GM12873 (cell line): ENCODE measurements at regions not wholly inside any gene's neighbourhood (a gene's known extent, or its start where the extent isn't known, plus 50 kb on each side); places are given as distances from the start of the nearest gene placed in this dataset.

Source experiments
- TF ChIP-seq, protein P1 (sequence below): IDR thresholded peaks from 2 replicates; pipeline ENCODE4 v1.5.1; 2012; ENCODE audit warnings: low read depth, mild to moderate bottlenecking, moderate library complexity, low read length, control low read depth; ENCODE audit not compliant: insufficient read depth; ENCODE audit errors: missing control alignments

DNA sequence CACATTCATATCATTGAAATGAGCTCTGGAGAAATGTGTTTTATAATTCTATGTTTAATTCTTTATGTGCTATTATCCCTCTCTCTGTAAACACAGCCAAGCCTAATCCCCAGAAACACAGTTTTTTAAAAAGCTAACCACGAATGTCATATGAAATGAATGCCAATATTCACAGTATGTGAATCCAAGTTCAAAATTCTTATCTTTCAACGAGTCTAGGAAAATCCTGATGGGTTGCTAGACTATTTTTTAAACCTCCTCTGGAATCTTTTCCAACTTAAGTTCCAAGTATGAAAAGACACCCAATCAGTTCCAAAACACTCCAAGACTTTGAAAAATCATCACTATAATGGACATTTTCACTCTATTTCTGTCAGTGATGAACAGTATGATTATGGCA is 689.3 kb downstream of the HACE1 start:
- TF ChIP-seq, protein P1, sequence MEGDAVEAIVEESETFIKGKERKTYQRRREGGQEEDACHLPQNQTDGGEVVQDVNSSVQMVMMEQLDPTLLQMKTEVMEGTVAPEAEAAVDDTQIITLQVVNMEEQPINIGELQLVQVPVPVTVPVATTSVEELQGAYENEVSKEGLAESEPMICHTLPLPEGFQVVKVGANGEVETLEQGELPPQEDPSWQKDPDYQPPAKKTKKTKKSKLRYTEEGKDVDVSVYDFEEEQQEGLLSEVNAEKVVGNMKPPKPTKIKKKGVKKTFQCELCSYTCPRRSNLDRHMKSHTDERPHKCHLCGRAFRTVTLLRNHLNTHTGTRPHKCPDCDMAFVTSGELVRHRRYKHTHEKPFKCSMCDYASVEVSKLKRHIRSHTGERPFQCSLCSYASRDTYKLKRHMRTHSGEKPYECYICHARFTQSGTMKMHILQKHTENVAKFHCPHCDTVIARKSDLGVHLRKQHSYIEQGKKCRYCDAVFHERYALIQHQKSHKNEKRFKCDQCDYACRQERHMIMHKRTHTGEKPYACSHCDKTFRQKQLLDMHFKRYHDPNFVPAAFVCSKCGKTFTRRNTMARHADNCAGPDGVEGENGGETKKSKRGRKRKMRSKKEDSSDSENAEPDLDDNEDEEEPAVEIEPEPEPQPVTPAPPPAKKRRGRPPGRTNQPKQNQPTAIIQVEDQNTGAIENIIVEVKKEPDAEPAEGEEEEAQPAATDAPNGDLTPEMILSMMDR, result no peak

DNA sequence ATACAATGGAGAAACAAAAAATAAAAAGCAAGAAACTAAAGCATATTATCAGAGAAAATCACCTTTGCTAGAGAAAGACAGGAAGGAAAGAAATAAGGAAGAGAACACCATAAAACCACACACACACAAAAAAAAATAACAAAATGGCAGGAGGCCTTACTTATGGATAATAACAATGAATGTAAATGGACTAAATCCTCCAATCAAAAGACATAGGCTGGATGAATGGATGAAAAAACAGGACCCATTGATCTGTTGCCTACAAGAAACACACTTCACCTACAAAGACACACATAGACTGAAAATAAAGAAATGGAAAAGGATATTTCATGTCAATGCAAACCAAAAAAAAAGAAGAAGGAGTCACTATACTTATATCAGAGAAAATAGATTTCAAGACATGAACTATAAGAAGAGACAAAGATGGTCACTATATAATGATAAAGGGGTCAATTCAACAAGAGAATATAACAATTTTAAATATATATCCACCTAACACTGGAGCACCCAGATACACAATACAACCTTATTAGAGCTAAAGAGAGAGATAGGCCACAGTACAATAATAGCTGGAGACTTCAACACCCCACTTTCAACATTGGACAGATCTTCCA is 693.6 kb downstream of the HACE1 start:
- TF ChIP-seq, protein P1, result no peak

DNA sequence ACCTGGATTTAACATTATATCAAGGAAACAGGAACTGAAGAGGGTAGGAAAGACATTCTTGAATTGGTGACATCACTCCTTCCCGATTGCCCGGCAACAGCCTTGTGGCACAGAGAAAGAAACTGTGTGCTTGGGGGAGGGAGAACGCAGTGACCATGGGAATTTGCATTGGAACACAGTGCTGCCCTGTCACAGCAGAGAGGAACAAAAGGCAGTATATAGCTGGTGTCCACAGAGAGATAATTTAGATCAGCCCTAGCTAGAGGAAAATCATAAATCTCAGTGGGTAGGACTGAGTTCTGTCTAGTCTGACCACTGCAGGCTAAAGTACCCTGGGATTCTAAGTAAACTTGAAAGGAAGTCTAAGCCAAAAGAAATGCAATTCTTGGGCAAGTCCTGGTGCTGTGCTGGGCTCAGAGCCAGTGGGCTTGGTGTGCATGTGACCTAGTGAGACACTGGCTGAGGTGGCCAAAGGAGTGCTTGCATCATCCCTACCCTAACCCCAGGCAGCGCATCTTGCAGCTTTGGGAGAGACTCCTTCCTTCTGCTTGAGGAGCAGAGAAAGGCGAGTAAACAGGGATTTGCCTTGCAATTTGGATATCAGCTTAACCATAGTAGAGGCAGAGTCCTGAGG is 697.6 kb downstream of the HACE1 start:
- TF ChIP-seq, protein P1, result no peak

DNA sequence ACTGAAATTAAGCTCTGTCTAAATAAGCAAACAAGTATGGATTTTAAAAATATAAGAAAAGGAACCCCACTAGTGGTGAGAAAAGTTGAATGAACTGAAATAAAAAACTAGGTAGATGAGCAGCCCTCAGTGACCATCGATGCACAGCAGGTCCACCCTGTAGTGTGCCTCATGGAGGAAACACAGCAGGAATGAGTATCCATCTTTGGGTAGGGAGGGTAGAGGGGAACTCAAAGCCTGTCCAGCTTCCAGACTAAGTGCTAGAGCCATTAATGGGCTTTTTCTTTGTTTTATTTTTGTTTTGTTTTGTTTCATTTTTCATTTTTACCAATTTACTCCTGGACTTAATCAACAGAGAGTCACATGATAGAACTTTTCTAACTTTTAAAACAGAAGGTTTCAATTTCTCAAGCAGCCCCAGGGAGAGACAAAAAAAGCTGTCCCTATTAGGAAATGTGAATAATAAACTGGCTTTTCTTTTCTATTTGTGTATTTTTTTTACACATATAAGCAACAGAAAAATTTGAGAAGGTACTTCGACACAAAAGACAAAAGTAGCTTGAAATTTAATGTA is 700.6 kb downstream of the HACE1 start:
- TF ChIP-seq, protein P1, result no peak

DNA sequence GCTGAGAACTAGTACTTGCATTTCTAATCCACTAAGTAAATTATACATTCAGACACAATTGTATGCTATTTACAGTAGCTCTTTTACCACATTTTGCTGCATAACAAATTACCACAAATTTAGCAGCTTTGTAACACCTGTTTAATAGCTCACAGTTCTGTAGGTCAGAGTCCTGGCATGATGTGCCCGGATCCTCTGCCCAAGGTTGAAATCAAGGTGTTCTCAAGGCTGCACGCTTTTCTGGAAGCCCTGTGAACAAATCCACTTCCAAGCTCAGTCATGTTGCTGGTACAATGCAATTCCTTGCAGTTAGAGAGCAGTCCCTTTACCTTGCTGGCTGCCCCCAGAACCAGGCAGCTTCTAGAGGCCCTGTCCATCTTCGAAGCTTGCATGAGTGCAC is 716.0 kb downstream of the HACE1 start:
- TF ChIP-seq, protein P1, result no peak

DNA sequence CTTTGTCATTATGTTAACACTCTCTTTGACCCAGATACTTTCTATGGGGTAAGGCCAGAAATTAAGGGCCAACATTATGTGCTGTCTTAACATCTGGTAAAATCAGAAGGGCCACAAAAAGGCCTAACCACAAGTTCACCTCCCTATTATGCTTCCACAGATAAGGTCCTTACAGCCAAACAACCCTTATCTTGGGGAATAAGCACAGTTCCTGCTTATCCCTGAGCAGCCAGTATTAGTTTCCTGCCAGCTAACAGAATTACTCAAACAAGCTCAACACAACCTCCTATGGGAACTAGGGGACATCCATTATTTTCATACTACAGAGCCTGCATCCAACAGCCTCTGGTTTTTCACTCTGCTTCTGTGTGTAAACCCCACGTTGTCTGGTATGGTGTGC is 724.8 kb downstream of the HACE1 start:
- TF ChIP-seq, protein P1, result no peak

DNA sequence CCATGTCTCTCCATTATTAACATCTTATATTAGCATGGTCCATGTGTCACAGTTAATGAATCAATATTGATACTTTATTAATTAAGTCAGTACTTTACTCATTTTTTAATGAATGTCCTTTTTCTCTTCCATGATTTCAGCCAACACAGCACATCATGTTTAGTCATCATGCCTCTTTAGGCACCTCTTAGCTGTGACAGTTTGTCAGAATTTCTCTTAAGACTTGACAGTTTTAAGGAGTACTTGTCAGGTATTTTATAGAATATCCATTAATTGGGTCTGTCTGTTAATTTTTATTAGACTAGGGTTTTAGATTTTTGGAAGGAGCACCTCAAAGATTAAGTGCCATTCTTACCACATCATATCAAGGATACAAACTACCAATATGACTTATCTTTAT is 729.4 kb downstream of the HACE1 start:
- TF ChIP-seq, protein P1, result no peak
